ENCODE measurements at regions not wholly inside any gene's neighbourhood (a gene's known extent, or its start where the extent isn't known, plus 50 kb on each side); places are given as distances from the start of the nearest gene placed in this dataset.
"Not testable (repeated sequence)": the region's sequence is repeated elsewhere in the genome, so short reads cannot be mapped to it uniquely, and the experiment has no call there.

GRCh38 chr7:85261336-85261735 lies 74.5 kb upstream of the SEMA3D start:
- Histone ChIP-seq H3K4me1 (ENCODE audit: insufficient read depth, low read length, severe bottlenecking) (no peaks in the 10 kb centered on the region), H3K79me2 (ENCODE audit: insufficient read depth, low read length) (no peaks in the 10 kb centered on the region), H2AFZ (ENCODE audit: low read length) (no peak overlapping the region), H3K9me3 (ENCODE audit: low read length) (no peaks in the 10 kb centered on the region), H3K4me3 (ENCODE audit: low read depth, low read length, poor library complexity, severe bottlenecking) (no peak overlapping the region), H3K27ac (ENCODE audit: low read depth, low read length, poor library complexity, severe bottlenecking) (no peak overlapping the region), H3K27me3 (ENCODE audit: insufficient read depth, low read length) (no peaks in the 10 kb centered on the region), H4K20me1 (ENCODE audit: insufficient read depth, low read length) (no peaks in the 10 kb centered on the region), H3F3A (ENCODE audit: insufficient read depth, low read length) (no peaks in the 10 kb centered on the region), H3K36me3 (ENCODE audit: insufficient read depth, low read length) (no peaks in the 10 kb centered on the region), H3K4me2 (ENCODE audit: low read length) (no peak overlapping the region), H3K9me2 (ENCODE audit: low read depth, low read length) (no peaks in the 10 kb centered on the region; the same call in 1 of the 2 replicates), H3K9ac (ENCODE audit: low read length) (no peak overlapping the region)
- TF ChIP-seq CTCF (IDR thresholded peaks at IDR 0.05; ENCODE audit: low read length) (no peak), EZH2 (IDR thresholded peaks at IDR 0.05; ENCODE audit: borderline replicate concordance, low read length) (no peak)

GRCh38 chr7:85249787-85250186 lies 62.9 kb upstream of the SEMA3D start:
- H3F3A ChIP-seq (ENCODE audit: insufficient read depth, low read length); H3K9me2 ChIP-seq (ENCODE audit: low read depth, low read length); H4K20me1 ChIP-seq (ENCODE audit: insufficient read depth, low read length); H3K27ac ChIP-seq (ENCODE audit: low read depth, low read length, poor library complexity, severe bottlenecking); H2AFZ ChIP-seq (ENCODE audit: low read length); H3K4me1 ChIP-seq (ENCODE audit: insufficient read depth, low read length, severe bottlenecking); H3K9ac ChIP-seq (ENCODE audit: low read length); H3K36me3 ChIP-seq (ENCODE audit: insufficient read depth, low read length); H3K79me2 ChIP-seq (ENCODE audit: insufficient read depth, low read length); H3K4me3 ChIP-seq (ENCODE audit: low read depth, low read length, poor library complexity, severe bottlenecking); H3K9me3 ChIP-seq (ENCODE audit: low read length); H3K4me2 ChIP-seq (ENCODE audit: low read length); H3K27me3 ChIP-seq (ENCODE audit: insufficient read depth, low read length): not testable (repeated sequence)

- TF ChIP-seq CTCF (IDR thresholded peaks at IDR 0.05; ENCODE audit: low read length) (no peak), EZH2 (IDR thresholded peaks at IDR 0.05; ENCODE audit: borderline replicate concordance, low read length) (no peak)
- Histone ChIP-seq H3K9me3 (ENCODE audit: low read length) (no peaks in the 10 kb centered on the region), H3K4me2 (ENCODE audit: low read length) (no peak overlapping the region), H3K27ac (ENCODE audit: low read depth, low read length, poor library complexity, severe bottlenecking) (no peak overlapping the region), H3K79me2 (ENCODE audit: insufficient read depth, low read length) (no peaks in the 10 kb centered on the region), H3K4me3 (ENCODE audit: low read depth, low read length, poor library complexity, severe bottlenecking) (no peak overlapping the region), H3F3A (ENCODE audit: insufficient read depth, low read length) (no peaks in the 10 kb centered on the region), H3K4me1 (ENCODE audit: insufficient read depth, low read length, severe bottlenecking) (no peaks in the 10 kb centered on the region), H3K9ac (ENCODE audit: low read length) (no peak overlapping the region), H3K27me3 (ENCODE audit: insufficient read depth, low read length) (no peaks in the 10 kb centered on the region), H3K36me3 (ENCODE audit: insufficient read depth, low read length) (no peaks in the 10 kb centered on the region), H2AFZ (ENCODE audit: low read length) (no peak overlapping the region), H4K20me1 (ENCODE audit: insufficient read depth, low read length) (no peaks in the 10 kb centered on the region), H3K9me2 (ENCODE audit: low read depth, low read length) (no peaks in the 10 kb centered on the region)
Observed at GRCh38 chr7:85239109-85239508, 52.3 kb upstream of the SEMA3D start.

- no peak for TF ChIP-seq EZH2 (IDR thresholded peaks at IDR 0.05; ENCODE audit: borderline replicate concordance, low read length)
- TF ChIP-seq CTCF (IDR thresholded peaks at IDR 0.05; ENCODE audit: low read length) = no peak
- no peaks in the 10 kb centered on the region for H4K20me1 ChIP-seq (ENCODE audit: insufficient read depth, low read length)
- no peaks in the 10 kb centered on the region for H3K79me2 ChIP-seq (ENCODE audit: insufficient read depth, low read length)
- H3K4me3 ChIP-seq (ENCODE audit: low read depth, low read length, poor library complexity, severe bottlenecking) = no peak overlapping the region
- H2AFZ ChIP-seq (ENCODE audit: low read length) = no peak overlapping the region
- H3K27ac ChIP-seq (ENCODE audit: low read depth, low read length, poor library complexity, severe bottlenecking) = no peak overlapping the region
- H3K9me3 ChIP-seq (ENCODE audit: low read length) = no peaks in the 10 kb centered on the region
- no peaks in the 10 kb centered on the region for H3K36me3 ChIP-seq (ENCODE audit: insufficient read depth, low read length)
- H3K4me2 ChIP-seq (ENCODE audit: low read length) = no peak overlapping the region
- no peaks in the 10 kb centered on the region for H3K4me1 ChIP-seq (ENCODE audit: insufficient read depth, low read length, severe bottlenecking)
- no peak overlapping the region for H3K9ac ChIP-seq (ENCODE audit: low read length)
- H3F3A ChIP-seq (ENCODE audit: insufficient read depth, low read length) = no peaks in the 10 kb centered on the region
- H3K27me3 ChIP-seq (ENCODE audit: insufficient read depth, low read length) = no peaks in the 10 kb centered on the region
- H3K9me2 ChIP-seq (ENCODE audit: low read depth, low read length) = no peaks in the 10 kb centered on the region
Observed at GRCh38 chr7:85237721-85238120, 50.9 kb upstream of the SEMA3D start.

Data from OCI-LY1 (cell line).